ENCODE measurements at regions not wholly inside any gene's neighbourhood (a gene's known extent, or its start where the extent isn't known, plus 50 kb on each side); places are given as distances from the start of the nearest gene placed in this dataset.

GRCh38 chr7:142460402-142461117 is 202.7 kb upstream of the PRSS58 start:
- no peak for TF ChIP-seq POLR2AphosphoS5 (IDR thresholded peaks at IDR 0.05; ENCODE audit: borderline replicate concordance, low read depth, low read length)
- no peak for TF ChIP-seq EZH2 (IDR thresholded peaks at IDR 0.05)
- TF ChIP-seq FOXP2 (optimal IDR thresholded peaks at IDR 0.05; ENCODE audit: control extremely low read depth, extremely low read length, insufficient read depth): no peak

Measured in SK-N-MC (cell line).